ENCODE measurements at regions not wholly inside any gene's neighbourhood (a gene's known extent, or its start where the extent isn't known, plus 50 kb on each side); places are given as distances from the start of the nearest gene placed in this dataset.
A peak's percentile ranks its signal among the peaks of the same experiment; 100 is the strongest.

- H3K36me3 ChIP-seq = no peaks in the 10 kb centered on the region
- no peak overlapping the region for H3K27ac ChIP-seq
- no peaks in the 10 kb centered on the region for H3K4me1 ChIP-seq
- no peaks in the 10 kb centered on the region for H3K27me3 ChIP-seq
- H3K4me3 ChIP-seq = no peak overlapping the region
- ATAC-seq (no peak), DNase-seq (no peak)
- no peaks in the 10 kb centered on the region for H3K9me3 ChIP-seq
- TF ChIP-seq CTCF (IDR thresholded peaks at IDR 0.05) = no peak
- intact Hi-C loops (cut with DNase I) = no loop called here
Measured at GRCh38 chr15:38665586-38666305, 101.1 kb upstream of the RASGRP1 start.

- Histone ChIP-seq H3K9me3 (no peaks in the 10 kb centered on the region), H3K4me1 (no peaks in the 10 kb centered on the region), H3K27ac (no peak overlapping the region), H3K4me3 (no peak overlapping the region), H3K27me3 (no peaks in the 10 kb centered on the region), H3K36me3 (no peaks in the 10 kb centered on the region)
- TF ChIP-seq CTCF (IDR thresholded peaks at IDR 0.05) = no peak
- no peak for DNase-seq
- ATAC-seq = peak; percentile 53
- intact Hi-C loops (cut with DNase I) = no loop called here
Measured at GRCh38 chr15:38666865-38667510, 102.4 kb upstream of the RASGRP1 start.

GRCh38 chr15:38667890-38668850, 103.6 kb upstream of the RASGRP1 start:
- no peak for TF ChIP-seq CTCF (IDR thresholded peaks at IDR 0.05)
- intact Hi-C loops (cut with DNase I) = no loop called here
- H3K27me3 ChIP-seq = no peaks in the 10 kb centered on the region
- no peak overlapping the region for H3K27ac ChIP-seq
- no peaks in the 10 kb centered on the region for H3K4me1 ChIP-seq
- no peak overlapping the region for H3K4me3 ChIP-seq
- no peaks in the 10 kb centered on the region for H3K9me3 ChIP-seq
- H3K36me3 ChIP-seq = no peaks in the 10 kb centered on the region
- no peak for DNase-seq
- no peak for ATAC-seq

- Histone ChIP-seq H3K36me3 (no peaks in the 10 kb centered on the region), H3K4me3 (no peak overlapping the region), H3K9me3 (no peaks in the 10 kb centered on the region), H3K4me1 (no peaks in the 10 kb centered on the region), H3K27me3 (no peaks in the 10 kb centered on the region), H3K27ac (no peak overlapping the region)
- DNase-seq (no peak), ATAC-seq (no peak)
- TF ChIP-seq CTCF (IDR thresholded peaks at IDR 0.05) = no peak
- intact Hi-C loops (cut with DNase I) = no loop called here
Measured at GRCh38 chr15:38668898-38669391, 104.3 kb upstream of the RASGRP1 start.

GRCh38 chr15:38670128-38671005, 105.8 kb upstream of the RASGRP1 start:
- Histone ChIP-seq H3K36me3 (no peaks in the 10 kb centered on the region), H3K4me1 (no peaks in the 10 kb centered on the region), H3K4me3 (no peak overlapping the region), H3K27ac (no peak overlapping the region), H3K9me3 (no peaks in the 10 kb centered on the region), H3K27me3 (no peaks in the 10 kb centered on the region)
- no peak for DNase-seq
- TF ChIP-seq CTCF (IDR thresholded peaks at IDR 0.05) = no peak
- ATAC-seq = no peak
- intact Hi-C loops (cut with DNase I) = no loop called here
